ENCODE measurements at regions not wholly inside any gene's neighbourhood (a gene's known extent, or its start where the extent isn't known, plus 50 kb on each side); places are given as distances from the start of the nearest gene placed in this dataset.
"Not testable (repeated sequence)": the region's sequence is repeated elsewhere in the genome, so short reads cannot be mapped to it uniquely, and the experiment has no call there.

GRCh38 chr15:21174761-21175160 lies 265.5 kb downstream of the POTEB3 start:
- not testable (repeated sequence) for H3K23ac ChIP-seq (ENCODE audit: low read length); H3K36me3 ChIP-seq (ENCODE audit: control insufficient read depth, insufficient read depth, low read length); H2BK5ac ChIP-seq (ENCODE audit: low read length); H3K9ac ChIP-seq (ENCODE audit: low read length); H3K18ac ChIP-seq (ENCODE audit: low read length); H3K56ac ChIP-seq (ENCODE audit: low read length); H3K79me2 ChIP-seq (ENCODE audit: control insufficient read depth, insufficient read depth, low read length); H3K27ac ChIP-seq (ENCODE audit: low read depth, low read length); H3K27me3 ChIP-seq (ENCODE audit: insufficient read depth, low read length, poor library complexity); H2AK5ac ChIP-seq (ENCODE audit: low read length); H4K5ac ChIP-seq (ENCODE audit: low read length); H3K4ac ChIP-seq (ENCODE audit: low read depth, low read length); H3K4me2 ChIP-seq (ENCODE audit: low read length); H3K4me3 ChIP-seq (ENCODE audit: low read length); H2BK15ac ChIP-seq (replicated peaks; ENCODE audit: low read depth); DNase-seq; H2BK120ac ChIP-seq (ENCODE audit: low read depth, low read length); H3K79me1 ChIP-seq (ENCODE audit: low read length); H3K4me1 ChIP-seq (ENCODE audit: control insufficient read depth, low read depth, low read length); H4K8ac ChIP-seq (ENCODE audit: low read depth, low read length)
- WGBS (ENCODE audit: extremely low coverage, insufficient coverage, low lambda C conversion rate), result no CpG with 5 or more reads among the region's 36 CpGs

DNA sequence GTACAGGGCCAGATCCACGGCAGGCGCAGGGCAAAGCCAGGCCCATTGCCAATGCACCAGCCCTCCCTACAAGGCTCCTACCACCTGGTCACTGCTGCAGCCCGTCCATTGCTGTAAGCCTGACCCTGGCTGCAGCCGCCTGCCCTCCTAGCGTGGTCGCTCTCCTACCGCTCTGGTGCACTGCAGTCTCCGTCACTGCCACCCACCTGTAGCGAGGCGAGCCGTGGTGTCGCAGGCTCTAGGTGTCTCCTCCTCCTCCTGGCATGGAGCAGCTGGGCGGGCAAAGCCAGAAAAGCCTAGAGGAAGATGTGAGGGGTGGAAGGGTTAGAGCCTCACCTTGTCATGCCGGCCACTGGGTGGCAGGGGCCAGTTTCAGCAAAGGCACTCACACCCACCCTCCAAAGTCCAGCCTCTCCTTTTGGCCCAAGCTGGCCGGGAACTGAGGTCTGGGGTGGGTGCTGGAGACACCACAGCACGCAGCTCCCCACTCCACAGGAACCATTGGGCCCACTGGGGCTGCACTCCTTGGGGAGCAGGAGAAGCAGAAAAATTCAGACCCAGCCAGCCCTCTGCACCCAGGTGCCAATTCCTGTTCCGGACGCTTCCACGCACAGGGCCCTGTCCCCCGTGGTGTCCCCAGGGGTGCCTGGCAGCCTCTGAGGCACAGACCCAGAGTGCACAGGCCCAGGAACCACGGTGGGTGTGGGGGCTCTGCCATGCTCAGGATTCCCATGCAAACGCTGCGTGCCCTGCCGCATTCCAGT lies 285.3 kb upstream of the POTEB2 start:
- not testable (repeated sequence) for H3K27ac ChIP-seq (ENCODE audit: low read depth, low read length); H3K18ac ChIP-seq (ENCODE audit: low read length); H3K27me3 ChIP-seq (ENCODE audit: insufficient read depth, low read length, poor library complexity); H2BK120ac ChIP-seq (ENCODE audit: low read depth, low read length); H2BK5ac ChIP-seq (ENCODE audit: low read length); H3K79me1 ChIP-seq (ENCODE audit: low read length); H4K8ac ChIP-seq (ENCODE audit: low read depth, low read length); H2AK5ac ChIP-seq (ENCODE audit: low read length); H2BK15ac ChIP-seq (replicated peaks; ENCODE audit: low read depth); H3K9ac ChIP-seq (ENCODE audit: low read length); H3K4me3 ChIP-seq (ENCODE audit: low read length); H3K36me3 ChIP-seq (ENCODE audit: control insufficient read depth, insufficient read depth, low read length); H4K5ac ChIP-seq (ENCODE audit: low read length); H3K79me2 ChIP-seq (ENCODE audit: control insufficient read depth, insufficient read depth, low read length); H3K4me2 ChIP-seq (ENCODE audit: low read length); H3K4me1 ChIP-seq (ENCODE audit: control insufficient read depth, low read depth, low read length); H3K56ac ChIP-seq (ENCODE audit: low read length); H3K23ac ChIP-seq (ENCODE audit: low read length); H3K4ac ChIP-seq (ENCODE audit: low read depth, low read length); DNase-seq
- no CpG with 5 or more reads among the region's 24 CpGs for WGBS (ENCODE audit: extremely low coverage, insufficient coverage, low lambda C conversion rate)

GRCh38 chr15:21148136-21148535 lies 282.0 kb upstream of the POTEB2 start:
- not testable (repeated sequence) for H3K9ac ChIP-seq (ENCODE audit: low read length); H2BK15ac ChIP-seq (replicated peaks; ENCODE audit: low read depth); H3K79me2 ChIP-seq (ENCODE audit: control insufficient read depth, insufficient read depth, low read length); H3K4me2 ChIP-seq (ENCODE audit: low read length); H2BK120ac ChIP-seq (ENCODE audit: low read depth, low read length); H3K23ac ChIP-seq (ENCODE audit: low read length); H3K27ac ChIP-seq (ENCODE audit: low read depth, low read length); H3K4me1 ChIP-seq (ENCODE audit: control insufficient read depth, low read depth, low read length); H4K5ac ChIP-seq (ENCODE audit: low read length); H3K56ac ChIP-seq (ENCODE audit: low read length); H2BK5ac ChIP-seq (ENCODE audit: low read length); DNase-seq; H3K4ac ChIP-seq (ENCODE audit: low read depth, low read length); H3K79me1 ChIP-seq (ENCODE audit: low read length); H3K4me3 ChIP-seq (ENCODE audit: low read length); H3K27me3 ChIP-seq (ENCODE audit: insufficient read depth, low read length, poor library complexity); H3K18ac ChIP-seq (ENCODE audit: low read length); H2AK5ac ChIP-seq (ENCODE audit: low read length); H4K8ac ChIP-seq (ENCODE audit: low read depth, low read length); H3K36me3 ChIP-seq (ENCODE audit: control insufficient read depth, insufficient read depth, low read length)
- no CpG with 5 or more reads among the region's 5 CpGs for WGBS (ENCODE audit: extremely low coverage, insufficient coverage, low lambda C conversion rate)

DNA sequence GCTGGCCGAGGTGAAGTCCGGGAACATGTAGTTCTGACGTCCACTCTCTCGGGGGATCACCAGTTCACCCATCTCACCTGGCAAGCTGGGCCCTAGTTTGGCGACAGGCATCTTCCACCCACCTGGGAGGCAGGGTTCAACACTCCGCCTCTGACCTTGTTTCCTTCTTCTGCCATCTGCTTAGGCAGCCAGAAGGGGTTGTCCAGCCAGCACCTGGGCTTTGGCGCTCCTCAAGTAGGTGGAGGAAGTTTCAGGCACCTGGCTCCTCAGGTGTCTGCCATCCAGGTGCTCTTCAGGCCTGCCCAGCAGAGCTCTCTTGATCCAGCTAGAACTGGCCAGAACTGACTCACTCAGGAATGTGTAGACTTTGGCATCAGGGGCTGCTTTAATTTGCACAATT lies 267.8 kb upstream of the POTEB2 start:
- not testable (repeated sequence) for H3K79me1 ChIP-seq (ENCODE audit: low read length); H3K23ac ChIP-seq (ENCODE audit: low read length); H2BK15ac ChIP-seq (replicated peaks; ENCODE audit: low read depth); H3K27me3 ChIP-seq (ENCODE audit: insufficient read depth, low read length, poor library complexity); H3K56ac ChIP-seq (ENCODE audit: low read length); H4K8ac ChIP-seq (ENCODE audit: low read depth, low read length); H3K4me2 ChIP-seq (ENCODE audit: low read length); H3K4me3 ChIP-seq (ENCODE audit: low read length); H3K36me3 ChIP-seq (ENCODE audit: control insufficient read depth, insufficient read depth, low read length); H3K79me2 ChIP-seq (ENCODE audit: control insufficient read depth, insufficient read depth, low read length); H2BK5ac ChIP-seq (ENCODE audit: low read length); H3K4ac ChIP-seq (ENCODE audit: low read depth, low read length); H3K4me1 ChIP-seq (ENCODE audit: control insufficient read depth, low read depth, low read length); H3K18ac ChIP-seq (ENCODE audit: low read length); H3K27ac ChIP-seq (ENCODE audit: low read depth, low read length); DNase-seq; H2BK120ac ChIP-seq (ENCODE audit: low read depth, low read length); H2AK5ac ChIP-seq (ENCODE audit: low read length); H3K9ac ChIP-seq (ENCODE audit: low read length); H4K5ac ChIP-seq (ENCODE audit: low read length)
- no CpG with 5 or more reads among the region's 7 CpGs for WGBS (ENCODE audit: extremely low coverage, insufficient coverage, low lambda C conversion rate)

GRCh38 chr15:21112271-21113053 lies 246.3 kb upstream of the POTEB2 start:
- H3K79me2 ChIP-seq (ENCODE audit: control insufficient read depth, insufficient read depth, low read length); H3K4me2 ChIP-seq (ENCODE audit: low read length); H3K36me3 ChIP-seq (ENCODE audit: control insufficient read depth, insufficient read depth, low read length); H2BK15ac ChIP-seq (replicated peaks; ENCODE audit: low read depth); H3K79me1 ChIP-seq (ENCODE audit: low read length); H4K5ac ChIP-seq (ENCODE audit: low read length); H3K18ac ChIP-seq (ENCODE audit: low read length); H3K27ac ChIP-seq (ENCODE audit: low read depth, low read length); H3K27me3 ChIP-seq (ENCODE audit: insufficient read depth, low read length, poor library complexity); H3K4ac ChIP-seq (ENCODE audit: low read depth, low read length); H2BK120ac ChIP-seq (ENCODE audit: low read depth, low read length); H4K8ac ChIP-seq (ENCODE audit: low read depth, low read length); H3K4me3 ChIP-seq (ENCODE audit: low read length); H3K23ac ChIP-seq (ENCODE audit: low read length); H3K56ac ChIP-seq (ENCODE audit: low read length); H3K9ac ChIP-seq (ENCODE audit: low read length); H3K4me1 ChIP-seq (ENCODE audit: control insufficient read depth, low read depth, low read length); H2BK5ac ChIP-seq (ENCODE audit: low read length); H2AK5ac ChIP-seq (ENCODE audit: low read length); DNase-seq: not testable (repeated sequence)
- no CpG with 5 or more reads among the region's 4 CpGs for WGBS (ENCODE audit: extremely low coverage, insufficient coverage, low lambda C conversion rate)
